ENCODE measurements at regions not wholly inside any gene's neighbourhood (a gene's known extent, or its start where the extent isn't known, plus 50 kb on each side); places are given as distances from the start of the nearest gene placed in this dataset. TPM values are rescaled to one million over a fixed set of nuclear protein-coding genes. Genes with fewer than 3 reads are reported as not detected.

Small RNA genes lying in the stretch of these regions (small RNA-seq; reads per million reads assigned to genes)
- not detected for gene KRT19P6

All from osteoblast (primary cell).